WTC11 (cell line): ENCODE measurements at regions not wholly inside any gene's neighbourhood (a gene's known extent, or its start where the extent isn't known, plus 50 kb on each side); places are given as distances from the start of the nearest gene placed in this dataset.

ENCODE experiments used
- ATAC-seq: fragments of 200-7000 bp; cut with Tn5 transposase; 2 replicates; pipeline ENCODE4 v1.10.0; 2021; ENCODE audit warnings: mild to moderate bottlenecking, moderate library complexity
- CTCF ChIA-PET: fragments of 300-600 bp; sonication (Branson Sonifier 250); formaldehyde crosslinking; loops from one replicate; lab custom pipeline; 2021; ENCODE audit warnings: antibody characterized with exemption; lab: Charles Lee
- POLR2A ChIA-PET: fragments of 350-600 bp; sonication (Branson Sonifier 250); formaldehyde crosslinking; loops from one replicate; lab custom pipeline; 2021; ENCODE audit warnings: antibody characterized with exemption; lab: Charles Lee
- DNase-seq: peaks from one replicate; pipeline ENCODE4 v3.0.0; 2021; ENCODE audit warnings: low spot score
- H3K27ac Mint-ChIP-seq: 2 replicates; pipeline ENCODE4 v1.8.0; 2021; ENCODE audit warnings: mixed read lengths
- H3K27me3 Mint-ChIP-seq: 2 replicates; pipeline ENCODE4 v1.8.0; 2021; ENCODE audit warnings: low read depth, mild to moderate bottlenecking, moderate library complexity, mixed read lengths
- H3K36me3 Mint-ChIP-seq: 2 replicates; pipeline ENCODE4 v1.8.0; 2021; ENCODE audit warnings: mixed read lengths
- H3K4me1 Mint-ChIP-seq: 2 replicates; pipeline ENCODE4 v1.8.0; 2022; ENCODE audit warnings: mixed read lengths
- H3K4me3 Mint-ChIP-seq: 2 replicates; pipeline ENCODE4 v1.8.0; 2021; ENCODE audit warnings: mild to moderate bottlenecking, moderate library complexity, mixed read lengths
- H3K9me3 Mint-ChIP-seq: 2 replicates; pipeline ENCODE4 v1.8.0; 2021; ENCODE audit warnings: mixed read lengths
- AR ChIP-seq: fragments of 250-450 bp; sonication (Bioruptor Pico); IDR thresholded peaks from 2 replicates; pipeline ENCODE4 v1.9.0; 2021; ENCODE audit warnings: mild to moderate bottlenecking
- CBFB ChIP-seq: sonication (generic); formaldehyde crosslinking; IDR thresholded peaks from 2 replicates; pipeline ENCODE4 v1.8.1; 2022; ENCODE audit warnings: mild to moderate bottlenecking, low read depth, missing genetic modification reagents
- E2F4 ChIP-seq: sonication (generic); formaldehyde crosslinking; IDR thresholded peaks from 2 replicates; pipeline ENCODE4 v1.8.1; 2022; ENCODE audit warnings: low read depth, mild to moderate bottlenecking, moderate library complexity, missing genetic modification reagents, borderline replicate concordance
- IRF2 ChIP-seq: sonication (generic); formaldehyde crosslinking; IDR thresholded peaks from 2 replicates; pipeline ENCODE4 v1.8.0; 2022; ENCODE audit warnings: low read depth, missing genetic modification reagents, borderline replicate concordance
- JAZF1 ChIP-seq: fragments of 250-450 bp; sonication (Bioruptor Pico); IDR thresholded peaks from 2 replicates; pipeline ENCODE4 v1.9.0; 2021; ENCODE audit warnings: moderate library complexity, mild to moderate bottlenecking, inconsistent platforms
- MAX ChIP-seq: sonication (generic); formaldehyde crosslinking; IDR thresholded peaks from 2 replicates; pipeline ENCODE4 v1.8.0; 2022; ENCODE audit warnings: mild to moderate bottlenecking, missing genetic modification reagents
- NFE2L1 ChIP-seq: sonication (generic); formaldehyde crosslinking; IDR thresholded peaks from 2 replicates; pipeline ENCODE4 v1.8.1; 2023; ENCODE audit warnings: missing genetic modification reagents
- NR1H2 ChIP-seq: sonication (generic); formaldehyde crosslinking; IDR thresholded peaks from 2 replicates; pipeline ENCODE4 v1.9.0; 2021; ENCODE audit warnings: mild to moderate bottlenecking, moderate library complexity, missing genetic modification reagents
- NR3C1 ChIP-seq: sonication (generic); formaldehyde crosslinking; conservative IDR thresholded peaks from 2 replicates; pipeline ENCODE4 v1.8.1; 2023; ENCODE audit warnings: low read depth, mild to moderate bottlenecking, missing genetic modification reagents
- RORB ChIP-seq: fragments of 250-450 bp; sonication (Bioruptor Pico); IDR thresholded peaks from 2 replicates; pipeline ENCODE4 v1.9.0; 2021; ENCODE audit warnings: mild to moderate bottlenecking
- SMAD3 ChIP-seq: sonication (generic); formaldehyde crosslinking; IDR thresholded peaks from 2 replicates; pipeline ENCODE4 v1.8.0; 2022; ENCODE audit warnings: missing genetic modification reagents, mild to moderate bottlenecking, borderline replicate concordance
- SMAD4 ChIP-seq: sonication (generic); formaldehyde crosslinking; IDR thresholded peaks from 2 replicates; pipeline ENCODE4 v1.8.0; 2022; ENCODE audit warnings: mild to moderate bottlenecking, missing genetic modification reagents
- STAT6 ChIP-seq: sonication (generic); formaldehyde crosslinking; conservative IDR thresholded peaks from 2 replicates; pipeline ENCODE4 v1.8.1; 2023; ENCODE audit warnings: mild to moderate bottlenecking, low read depth, missing genetic modification reagents, moderate library complexity
- ZBTB21 ChIP-seq: sonication (generic); formaldehyde crosslinking; IDR thresholded peaks from 2 replicates; pipeline ENCODE4 v1.8.1; 2023; ENCODE audit warnings: mild to moderate bottlenecking, missing genetic modification reagents, borderline replicate concordance
- ZMAT4 ChIP-seq: fragments of 250-450 bp; sonication (Bioruptor Pico); IDR thresholded peaks from 2 replicates; pipeline ENCODE4 v1.9.0; 2021; ENCODE audit warnings: mild to moderate bottlenecking
- ZNF317 ChIP-seq: sonication (generic); formaldehyde crosslinking; IDR thresholded peaks from 2 replicates; pipeline ENCODE4 v1.8.1; 2023; ENCODE audit warnings: low read depth, mild to moderate bottlenecking, moderate library complexity, missing genetic modification reagents, borderline replicate concordance
- ZNF396 ChIP-seq: fragments of 250-450 bp; sonication (Bioruptor Pico); IDR thresholded peaks from 2 replicates; pipeline ENCODE4 v1.8.0; 2021; ENCODE audit warnings: mild to moderate bottlenecking, moderate library complexity, borderline replicate concordance

- TF ChIP-seq ZMAT4 (CRISPR knock-in tag) (no peak), NR1H2 (CRISPR knock-in tag) (no peak), AR (CRISPR knock-in tag) (no peak), STAT6 (no peak), ZBTB21 (CRISPR knock-in tag) (no peak), SMAD4 (CRISPR knock-in tag) (no peak), ZNF317 (CRISPR knock-in tag) (no peak), SMAD3 (CRISPR knock-in tag) (no peak), IRF2 (CRISPR knock-in tag) (no peak), CBFB (CRISPR knock-in tag) (no peak), MAX (no peak)
- TF ChIP-seq, all 79 proteins: peak for 0
- no peak overlapping the region for H3K4me3 Mint-ChIP-seq
- ChIA-PET CTCF (no interaction called here), POLR2A (no interaction called here)
- peaks cover 4% of the 10 kb centered on the region; the same call in 1 of the 2 replicates for H3K36me3 Mint-ChIP-seq
- H3K27me3 Mint-ChIP-seq, result peaks cover 2% of the 10 kb centered on the region; the same call in 1 of the 2 replicates
- H3K27ac Mint-ChIP-seq, result no peak overlapping the region
- H3K9me3 Mint-ChIP-seq, result peaks cover 18% of the 10 kb centered on the region
- DNase-seq (no peak), ATAC-seq (no peak)
- H3K4me1 Mint-ChIP-seq, result 0 out of 2 replicates have a peak, but pooled peaks cover 3% of the 10 kb centered on the region
Observed at GRCh38 chr12:93191423-93191822, 186.3 kb upstream of the NUDT4 start.

- no peak for ATAC-seq
- no peak for DNase-seq
- CTCF ChIA-PET, result no interaction called here
- peaks cover 18% of the 10 kb centered on the region for H3K9me3 Mint-ChIP-seq
- peaks cover 4% of the 10 kb centered on the region; the same call in 1 of the 2 replicates for H3K36me3 Mint-ChIP-seq
- no peak overlapping the region for H3K4me3 Mint-ChIP-seq
- POLR2A ChIA-PET, result no interaction called here
- H3K27me3 Mint-ChIP-seq, result no peaks in the 10 kb centered on the region
- no peak overlapping the region for H3K27ac Mint-ChIP-seq
- 0 out of 2 replicates have a peak, but pooled peaks cover 3% of the 10 kb centered on the region for H3K4me1 Mint-ChIP-seq
- no peak for TF ChIP-seq E2F4 (CRISPR knock-in tag)
- no peak for TF ChIP-seq NFE2L1
- no peak for TF ChIP-seq NR3C1
- no peak for TF ChIP-seq RORB (CRISPR knock-in tag)
- TF ChIP-seq ZNF396 (CRISPR knock-in tag), result no peak
- TF ChIP-seq JAZF1 (CRISPR knock-in tag), result no peak
Observed at GRCh38 chr12:93191956-93192355, 185.8 kb upstream of the NUDT4 start.
